ENCODE measurements at regions not wholly inside any gene's neighbourhood (a gene's known extent, or its start where the extent isn't known, plus 50 kb on each side); places are given as distances from the start of the nearest gene placed in this dataset.
A peak's percentile ranks its signal among the peaks of the same experiment; 100 is the strongest.

- DNase-seq (ENCODE audit: low read depth in 2 of 2) = no peak
Measured at GRCh38 chr4:153034681-153035080, 98.6 kb downstream of the FHDC1 start.

- no peak for DNase-seq (ENCODE audit: low read depth in 2 of 2)
Measured at GRCh38 chr4:153036931-153037482, 100.9 kb downstream of the FHDC1 start.

DNA sequence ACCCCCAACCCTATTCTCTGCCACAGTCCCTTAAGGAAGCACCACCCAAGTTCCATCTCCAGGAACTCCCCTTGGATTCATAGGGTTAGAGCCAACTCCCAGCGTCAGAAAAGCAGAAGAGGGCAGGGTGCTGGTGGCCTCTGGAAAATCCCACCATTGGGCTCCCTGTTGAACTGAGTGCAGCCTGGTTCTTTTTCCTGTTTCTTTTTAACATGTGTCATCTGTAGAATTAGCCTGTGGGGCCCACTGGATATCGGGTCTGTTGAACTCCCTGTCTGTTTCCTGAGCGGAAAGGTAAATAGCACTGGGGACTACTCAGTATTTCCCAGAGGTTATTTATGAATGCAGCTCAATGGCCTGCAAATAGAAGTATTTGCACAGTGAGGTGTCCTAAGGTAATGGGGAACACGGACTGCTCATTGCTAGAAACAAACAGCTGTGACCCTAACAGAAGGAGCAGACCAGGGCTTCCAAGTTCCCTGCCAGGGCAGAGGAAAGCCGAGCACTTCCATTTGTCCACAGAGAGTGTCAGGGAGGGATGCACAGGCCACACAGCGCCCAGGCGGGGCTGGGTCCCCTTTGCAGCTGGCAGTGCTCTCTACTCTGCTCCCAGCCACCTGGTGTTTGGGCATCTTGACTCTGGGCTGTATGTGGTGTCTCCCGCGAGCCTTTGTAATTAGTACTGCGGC lies 102.6 kb downstream of the FHDC1 start:
- DNase-seq (ENCODE audit: low read depth in 2 of 2) = peak; percentile 82 to 88

- no peak for DNase-seq (ENCODE audit: low read depth in 2 of 2)
Measured at GRCh38 chr4:153039542-153040185, 103.5 kb downstream of the FHDC1 start.

DNA sequence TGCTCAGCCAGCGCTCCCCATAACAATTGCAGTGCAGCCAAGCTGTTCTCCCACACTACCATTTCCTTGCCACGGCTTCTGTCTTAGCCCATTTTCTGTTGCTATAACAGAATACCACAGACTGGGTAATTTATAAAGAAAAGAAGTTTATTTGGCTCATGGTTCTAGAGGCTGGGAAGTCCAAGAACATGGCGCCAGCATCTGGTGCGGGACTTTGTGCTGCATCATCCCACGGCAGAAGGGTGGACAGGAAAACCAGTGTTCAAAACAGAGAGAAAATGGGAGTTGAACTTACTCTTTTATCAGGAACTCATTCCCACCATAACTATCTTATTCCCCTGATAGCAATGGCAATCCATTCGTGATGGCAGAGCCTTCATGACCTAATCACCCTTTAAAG lies 104.6 kb downstream of the FHDC1 start:
- no peak for DNase-seq (ENCODE audit: low read depth in 2 of 2)

- no peak for DNase-seq (ENCODE audit: low read depth in 2 of 2)
Measured at GRCh38 chr4:153044036-153044435, 107.9 kb downstream of the FHDC1 start.

- DNase-seq (ENCODE audit: low read depth in 2 of 2) = no peak
Measured at GRCh38 chr4:153045111-153045982, 109.2 kb downstream of the FHDC1 start.

DNA sequence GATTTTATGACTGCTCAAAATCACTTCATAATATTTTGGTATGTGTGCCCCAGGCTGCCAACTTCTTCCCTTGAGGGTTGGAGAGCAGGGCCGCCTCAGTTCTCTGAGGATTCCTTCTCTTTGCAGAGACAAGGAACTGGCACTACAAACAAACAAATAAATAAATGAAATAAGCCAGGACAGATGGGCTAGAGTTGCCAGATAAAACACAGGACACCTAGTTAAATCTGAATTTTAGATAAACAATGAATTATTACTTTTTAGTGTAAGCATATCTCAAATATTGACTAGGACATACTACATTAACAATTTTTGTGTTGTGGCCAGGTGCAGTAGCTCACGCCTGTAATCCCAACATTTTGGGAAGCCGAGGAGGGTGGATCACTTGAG lies 122.5 kb downstream of the FHDC1 start:
- no peak for DNase-seq (ENCODE audit: low read depth in 2 of 2)

- DNase-seq (ENCODE audit: low read depth in 2 of 2) = no peak
Measured at GRCh38 chr4:153060196-153060595, 124.1 kb downstream of the FHDC1 start.

DNA sequence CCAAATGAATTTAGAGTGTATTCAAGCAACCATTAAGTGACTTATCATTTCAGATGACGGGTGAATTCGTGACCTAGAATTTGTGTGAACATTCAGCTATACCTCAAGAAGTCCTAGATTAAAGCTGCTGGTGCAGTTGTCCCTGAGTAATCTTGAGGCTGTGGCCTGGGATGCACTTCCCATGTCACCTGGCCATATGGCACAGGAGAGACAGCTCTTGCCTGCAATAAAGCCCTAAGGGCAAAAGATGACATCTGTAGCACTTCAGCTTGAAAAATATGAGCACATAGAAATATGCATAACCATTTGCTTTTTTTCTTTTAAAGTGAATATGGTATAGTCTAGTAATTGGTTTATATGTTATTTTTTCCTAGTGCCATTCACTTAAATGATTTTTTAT lies 125.8 kb downstream of the FHDC1 start:
- DNase-seq (ENCODE audit: low read depth in 2 of 2) = no peak

GRCh38 chr4:153062652-153063168 lies 126.6 kb downstream of the FHDC1 start:
- no peak for DNase-seq (ENCODE audit: low read depth in 2 of 2)

DNA sequence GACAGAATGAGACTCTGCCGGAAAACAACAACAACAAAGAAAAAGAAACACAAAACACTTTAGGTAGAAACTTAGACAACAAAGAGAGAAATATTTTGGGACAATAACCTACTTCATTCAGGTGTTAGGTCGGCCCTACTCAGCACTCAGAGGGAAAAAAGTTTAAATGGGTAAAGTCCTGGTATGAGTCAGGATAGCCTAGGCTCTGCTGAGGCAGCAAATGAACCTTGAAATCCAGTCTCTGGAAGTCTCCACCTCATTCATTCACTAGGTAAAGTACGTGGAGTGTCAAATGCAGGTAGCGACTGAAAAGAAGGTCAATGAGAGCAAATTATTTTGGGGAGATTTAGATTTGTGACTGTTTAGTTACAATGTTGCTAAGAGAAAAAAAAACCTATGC lies 127.4 kb downstream of the FHDC1 start:
- DNase-seq (ENCODE audit: low read depth in 2 of 2) = no peak

GRCh38 chr4:153064571-153064970 lies 128.4 kb downstream of the FHDC1 start:
- no peak for DNase-seq (ENCODE audit: low read depth in 2 of 2)

GRCh38 chr4:153065276-153065675 lies 129.2 kb downstream of the FHDC1 start:
- no peak for DNase-seq (ENCODE audit: low read depth in 2 of 2)

- no peak for DNase-seq (ENCODE audit: low read depth in 2 of 2)
Measured at GRCh38 chr4:153067376-153067775, 131.3 kb downstream of the FHDC1 start.

GRCh38 chr4:153068751-153069150 lies 132.6 kb downstream of the FHDC1 start:
- no peak for DNase-seq (ENCODE audit: low read depth in 2 of 2)

DNA sequence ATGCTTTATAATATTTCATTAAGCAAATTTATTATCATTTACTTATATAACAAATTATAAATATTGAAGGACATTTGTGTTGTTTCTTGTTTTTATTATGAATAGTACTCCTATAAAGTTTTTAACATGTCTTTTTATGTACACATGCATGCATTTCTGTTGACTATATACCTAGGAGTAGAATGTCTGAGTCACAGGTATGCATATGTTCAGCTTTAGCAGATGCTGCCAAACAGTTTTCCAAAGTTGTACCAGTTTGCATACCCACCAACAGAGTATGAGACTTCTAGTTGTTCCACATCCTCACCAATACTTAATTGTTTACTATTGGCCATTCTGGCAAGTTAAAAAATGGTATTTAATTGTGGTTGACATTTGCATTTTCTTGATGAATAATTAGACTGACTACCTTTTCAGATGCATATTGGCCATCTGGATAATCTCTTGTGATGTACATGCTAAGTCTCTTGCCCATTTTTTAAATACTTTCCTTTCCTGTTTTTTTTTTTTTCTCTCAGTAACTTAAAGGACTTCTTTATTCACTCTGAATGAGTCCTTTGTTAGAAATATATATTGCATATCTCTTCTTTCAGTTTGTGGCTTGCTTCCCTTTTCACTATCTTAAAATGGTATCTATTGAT lies 132.2 kb upstream of the TRIM2 start:
- DNase-seq (ENCODE audit: low read depth in 2 of 2) = no peak

DNA sequence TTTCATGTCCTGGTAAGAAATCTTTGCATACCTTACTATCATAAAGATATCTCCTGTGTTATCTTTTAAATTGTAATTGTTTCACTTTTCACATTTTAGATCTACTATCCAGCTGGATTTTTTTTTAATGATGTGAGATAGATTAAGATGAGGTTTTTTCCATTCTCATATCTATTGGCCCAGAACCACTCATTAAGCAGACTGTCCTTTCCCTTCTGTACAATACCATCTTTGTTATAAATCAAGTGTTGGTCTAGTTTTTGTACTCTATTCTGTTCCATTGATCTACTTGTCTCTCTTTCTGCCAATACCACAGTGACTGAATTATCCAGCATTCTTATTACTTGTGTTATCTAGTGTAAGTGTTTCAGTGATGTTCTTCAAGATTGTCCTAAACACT lies 131.6 kb upstream of the TRIM2 start:
- no peak for DNase-seq (ENCODE audit: low read depth in 2 of 2)

- no peak for DNase-seq (ENCODE audit: low read depth in 2 of 2)
Measured at GRCh38 chr4:153074486-153074885, 129.8 kb upstream of the TRIM2 start.

DNA sequence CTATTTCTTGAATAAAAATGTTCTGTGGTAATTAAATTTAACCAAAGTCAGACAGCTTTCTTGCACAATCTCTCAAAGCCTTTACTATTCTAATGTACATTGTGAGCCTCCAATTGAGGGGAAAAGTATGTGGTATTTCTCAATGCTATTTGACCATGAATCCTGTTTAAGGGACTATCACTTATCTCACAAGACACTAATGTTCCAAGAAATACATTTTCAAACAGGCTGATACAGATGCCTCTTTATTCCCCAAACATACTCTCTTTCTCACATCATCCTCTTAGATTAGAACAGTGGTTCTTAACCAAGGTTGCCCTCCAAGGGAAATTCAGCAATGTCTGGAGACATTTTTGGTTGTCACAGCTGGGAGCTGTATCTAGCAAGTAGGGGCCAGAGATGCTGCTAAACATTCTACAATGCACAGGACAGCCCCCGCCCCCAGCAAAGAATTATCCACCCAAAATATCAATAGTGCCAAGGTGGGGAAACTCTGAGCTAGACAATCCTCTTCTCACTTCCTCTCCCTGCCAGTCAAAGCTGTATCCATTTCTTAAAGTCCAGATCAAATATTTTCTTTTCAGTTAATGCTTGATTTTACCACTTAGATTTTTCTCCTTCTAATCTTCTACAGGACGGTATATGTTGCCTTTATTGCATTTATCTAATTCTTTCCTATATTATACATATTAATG lies 129.2 kb upstream of the TRIM2 start:
- no peak for DNase-seq (ENCODE audit: low read depth in 2 of 2)

Measured in dermis microvascular lymphatic vessel endothelial cell (primary cell).